ENCODE measurements at regions not wholly inside any gene's neighbourhood (a gene's known extent, or its start where the extent isn't known, plus 50 kb on each side); places are given as distances from the start of the nearest gene placed in this dataset.

GRCh38 chr2:225207471-225207870, 165.2 kb upstream of the DOCK10 start (continued):
- no peak for TF ChIP-seq MLLT1 (IDR thresholded peaks at IDR 0.05)
- no peak for TF ChIP-seq JUNB (IDR thresholded peaks at IDR 0.05)
- TF ChIP-seq ZZZ3 (IDR thresholded peaks at IDR 0.05; ENCODE audit: control insufficient read depth, insufficient read length, low read depth) = no peak
- no peak for TF ChIP-seq SUZ12 (IDR thresholded peaks at IDR 0.05; ENCODE audit: unreplicated experiment)
- no peak for TF ChIP-seq ZNF384 (IDR thresholded peaks at IDR 0.05; ENCODE audit: borderline replicate concordance, low read depth, low read length)
- no peak for TF ChIP-seq ASH2L (IDR thresholded peaks at IDR 0.05; ENCODE audit: borderline replicate concordance, low read depth)
- no peak for TF ChIP-seq CHD1 (IDR thresholded peaks at IDR 0.05; ENCODE audit: low read depth, low read length)

- no peaks in the 10 kb centered on the region for H3K36me3 ChIP-seq (ENCODE audit: control insufficient read depth in 2 of 2, insufficient read depth in 2 of 2, low read length in 1 of 2)
- H3K4me2 ChIP-seq (ENCODE audit: control insufficient read depth, insufficient read depth) = no peak overlapping the region
- H3K4me1 ChIP-seq (ENCODE audit: control insufficient read depth, insufficient read depth, low read length) = no peaks in the 10 kb centered on the region
- no peaks in the 10 kb centered on the region for H3K27me3 ChIP-seq (replicated peaks in 1 of 2; ENCODE audit: control insufficient read depth in 2 of 2, insufficient read depth in 2 of 2, low read length in 1 of 2)
- no peak overlapping the region for H3K27ac ChIP-seq (ENCODE audit: control insufficient read depth, insufficient read depth)
- FAIRE-seq (no peak), DNase-seq (ENCODE audit: low read depth, low spot score) (no peak), ATAC-seq (peak; percentile 38; the same call in 2 of the 3 replicates)
- in situ Hi-C loops (cut with MboI) = no loop called here
- H3K79me2 ChIP-seq (ENCODE audit: control insufficient read depth, insufficient read depth, low read length) = no peaks in the 10 kb centered on the region
- H3K4me3 ChIP-seq = no peak overlapping the region
- H4K20me1 ChIP-seq (ENCODE audit: control insufficient read depth, insufficient read depth) = no peaks in the 10 kb centered on the region
- TF ChIP-seq TCF12 (IDR thresholded peaks at IDR 0.05; ENCODE audit: low read depth, low read length) (no peak), CEBPZ (IDR thresholded peaks at IDR 0.05; ENCODE audit: low read depth, low read length) (no peak), ZBED1 (IDR thresholded peaks at IDR 0.05; ENCODE audit: borderline replicate concordance) (no peak)
- ChIA-PET RAD21 (ENCODE audit: unreplicated experiment) (interaction anchor here (1.2 to 1.3 kb wide), 2 partner anchors 20 to 64 kb away, joined by 4 read pairs; no protein-coding TSS in a partner anchor), SMC1A (ENCODE audit: uncharacterized antibody, unreplicated experiment) (interaction anchor here (1.0 to 1.4 kb wide), 5 partner anchors 16 to 275 kb away, joined by 3 to 4 read pairs (median 3); no protein-coding TSS in a partner anchor), POLR2A (no interaction called here), CTCF (no interaction called here)
- H3K9ac ChIP-seq (ENCODE audit: control insufficient read depth, insufficient read depth, low read length) = no peak overlapping the region
- 37% methylated on average over 1 of the region's 1 CpG for WGBS (ENCODE audit: insufficient coverage, insufficient replicate concordance, low lambda C conversion rate, missing lambda C conversion rate)
- no peak overlapping the region for H2AFZ ChIP-seq (ENCODE audit: control insufficient read depth, low read depth, low read length)
- no peaks in the 10 kb centered on the region for H3K9me3 ChIP-seq (replicated peaks; ENCODE audit: control insufficient read depth, insufficient read depth, low read length)
- BruUV-seq (replicated peaks) = no TSS peak
- intact Hi-C loops (cut with micrococcal nuclease; ENCODE audit: unreplicated experiment) = no loop called here
These were observed 164.8 kb upstream of the DOCK10 start for GRCh38 chr2:225207043-225207442.
